GM19463 (cell line): ENCODE measurements at regions not wholly inside any gene's neighbourhood (a gene's known extent, or its start where the extent isn't known, plus 50 kb on each side); places are given as distances from the start of the nearest gene placed in this dataset.

Experiments used
- ATAC-seq: cut with Tn5 transposase; IDR thresholded peaks from one replicate; pipeline ENCODE4 v1.9.1; 2021; ENCODE audit warnings: mild to moderate bottlenecking, moderate library complexity; ENCODE audit not compliant: unreplicated experiment

DNA sequence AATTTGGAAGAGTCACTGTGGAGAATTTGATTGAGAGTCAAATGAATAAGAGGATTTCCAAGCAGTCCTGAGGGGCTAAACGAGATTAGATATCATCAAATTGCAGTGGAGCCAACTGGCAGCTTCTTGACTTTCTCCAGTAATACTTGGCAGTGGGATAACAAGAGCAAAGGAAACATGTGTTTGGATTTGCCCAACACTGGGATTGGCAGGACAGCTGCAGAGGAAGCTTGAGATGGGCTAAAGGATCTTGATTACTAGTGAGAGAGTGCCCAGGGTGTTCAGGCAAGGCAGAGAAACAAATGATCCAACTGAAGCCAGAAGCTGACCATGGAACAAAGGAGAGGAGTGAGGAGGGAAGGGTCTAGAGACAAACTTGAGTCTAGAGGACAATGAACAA is 356.0 kb upstream of the ISL1 start:
- ATAC-seq, result no peak

DNA sequence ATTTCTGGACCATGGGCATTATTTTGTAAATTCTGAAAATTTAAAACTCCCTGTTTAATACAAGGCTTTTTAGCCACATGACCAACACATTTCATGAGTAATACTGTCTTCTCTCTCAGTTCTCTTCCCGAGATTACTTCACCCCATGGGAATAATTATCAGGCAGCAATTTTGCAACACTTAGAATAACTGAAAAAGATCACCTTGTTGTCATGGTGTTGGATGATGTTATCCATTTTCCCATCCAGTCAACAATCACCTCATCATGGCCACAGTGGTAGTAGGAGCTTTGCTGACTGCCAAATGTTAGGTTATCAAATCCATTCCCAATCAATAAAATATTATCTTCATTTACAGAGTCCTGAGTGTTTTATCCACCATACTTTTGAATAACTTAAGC is 354.9 kb upstream of the ISL1 start:
- ATAC-seq, result no peak

GRCh38 chr5:51033215-51033614 is 350.0 kb upstream of the ISL1 start:
- no peak for ATAC-seq

DNA sequence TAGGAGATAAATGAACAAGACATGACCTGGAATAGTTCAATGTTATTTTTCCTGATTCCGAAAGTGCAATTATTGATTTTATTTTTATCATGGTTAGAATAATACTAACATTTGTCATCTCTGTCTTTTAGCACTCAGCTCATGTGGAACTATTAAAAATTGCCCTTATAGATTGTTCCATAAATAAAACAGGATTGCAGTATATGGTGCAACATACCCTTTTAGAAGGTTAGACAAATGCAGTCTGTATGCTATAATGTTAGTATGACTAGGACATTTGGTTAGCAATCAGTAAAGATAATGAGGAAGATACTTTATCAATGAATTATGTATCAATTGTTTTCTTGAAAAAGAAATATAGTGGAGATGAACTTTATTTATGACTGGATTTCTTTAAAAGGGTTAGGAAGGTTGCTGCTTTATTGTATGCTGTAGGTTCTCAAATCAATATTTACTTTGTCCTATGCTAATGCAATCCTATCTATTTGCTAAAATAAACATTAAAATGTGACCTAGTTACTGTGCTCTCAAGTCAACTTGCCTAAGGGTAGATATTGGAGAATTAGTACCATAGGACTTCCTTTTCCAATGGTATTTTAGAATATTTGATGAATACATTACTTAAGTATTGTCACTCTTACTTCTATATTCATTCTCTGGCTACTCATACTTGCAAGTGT is 348.9 kb upstream of the ISL1 start:
- ATAC-seq, result no peak

DNA sequence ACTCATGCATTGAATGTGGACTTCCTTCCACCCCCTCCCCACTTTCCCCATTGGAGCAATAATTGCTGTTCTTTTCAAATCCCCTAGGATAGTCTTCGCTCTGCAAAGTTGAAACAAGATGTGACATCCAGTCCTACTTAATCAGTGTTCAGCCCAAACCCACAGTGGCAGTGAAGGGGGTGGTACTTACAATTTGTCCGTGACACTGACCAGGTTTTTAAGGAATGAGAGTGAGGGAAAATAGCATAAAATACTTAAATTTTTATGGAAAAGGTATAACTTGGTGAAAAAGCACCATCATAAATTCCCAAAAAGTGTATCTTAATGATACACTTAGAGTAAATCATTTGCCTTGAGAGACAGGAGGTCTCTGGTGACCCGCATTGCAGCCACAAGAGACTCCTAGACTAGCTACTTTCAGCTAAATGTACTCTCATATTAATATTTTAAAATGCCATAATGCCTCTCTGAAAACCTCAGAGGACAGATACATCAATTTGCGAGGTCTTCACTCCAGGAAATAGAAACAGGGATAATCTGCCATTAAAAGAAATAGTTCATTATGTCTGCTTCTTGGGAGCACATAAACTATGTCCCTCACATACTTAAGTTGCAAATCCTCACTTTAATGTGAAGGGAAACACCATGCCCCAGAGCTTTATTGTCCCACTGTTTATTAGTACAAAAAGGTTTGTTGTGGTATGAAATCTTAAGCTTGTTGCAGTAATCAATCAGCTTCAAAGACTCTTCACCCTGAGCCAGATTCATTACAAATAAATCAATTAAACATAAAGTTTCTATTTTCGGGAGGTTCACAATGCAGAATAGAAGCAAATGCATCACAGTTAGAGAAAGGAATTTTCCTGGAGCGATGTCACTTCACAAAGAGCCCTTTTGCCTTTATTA is 343.6 kb upstream of the ISL1 start:
- ATAC-seq, result no peak

DNA sequence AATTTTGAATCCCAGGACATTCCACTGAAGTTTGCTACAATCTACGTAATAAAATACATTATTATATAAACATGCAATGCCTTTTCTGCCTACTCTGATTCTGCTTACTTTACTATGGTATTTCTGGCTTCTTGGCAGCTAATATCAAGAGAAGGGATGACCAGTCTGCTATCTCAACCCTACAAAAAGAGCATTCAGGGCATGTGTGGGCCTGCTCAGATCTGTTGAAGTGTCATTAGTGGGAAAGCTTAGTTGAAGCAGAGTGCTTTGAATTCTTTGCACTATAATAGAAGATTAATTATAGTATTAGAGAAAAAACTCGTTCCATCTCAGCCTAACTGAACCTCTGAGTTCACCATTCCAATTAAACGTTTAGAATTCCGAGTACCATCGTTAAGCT is 339.5 kb upstream of the ISL1 start:
- ATAC-seq, result no peak

DNA sequence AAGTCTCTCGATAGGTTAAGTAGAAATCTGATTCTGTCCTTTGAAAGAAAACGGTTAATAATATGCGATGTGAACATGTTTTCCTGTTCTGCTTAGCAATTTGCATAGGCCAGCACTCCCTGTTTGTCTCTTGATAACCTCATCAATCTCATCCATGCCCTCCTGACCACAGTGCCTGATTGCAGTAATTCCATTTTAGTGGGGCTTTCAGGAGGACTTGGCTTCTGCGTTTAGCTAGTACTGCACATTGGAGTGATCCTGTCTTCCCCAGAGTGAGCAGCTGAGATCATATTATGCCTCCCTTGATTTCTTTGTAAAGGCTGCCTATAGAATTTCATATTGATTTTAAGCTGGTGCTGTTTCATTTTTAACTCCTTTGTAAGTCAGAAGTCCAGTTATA is 335.9 kb upstream of the ISL1 start:
- ATAC-seq, result no peak

DNA sequence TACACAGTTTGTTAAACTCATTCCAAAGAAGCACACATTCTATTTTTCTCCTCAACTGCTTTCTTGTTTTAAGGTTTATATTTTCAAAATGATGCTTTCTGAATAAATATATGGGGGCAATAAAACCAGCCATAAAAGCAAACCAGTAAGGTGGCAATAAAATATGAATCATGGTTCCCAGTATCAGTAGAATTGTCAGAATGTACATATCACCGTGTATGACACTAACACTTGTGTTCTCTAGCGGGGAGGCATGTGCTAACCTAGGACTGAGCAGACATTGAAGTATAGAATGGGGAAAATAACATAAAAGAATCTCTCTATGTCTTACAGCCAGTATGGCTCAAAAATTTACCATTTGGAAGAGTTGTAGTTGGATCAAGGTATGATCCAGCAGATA is 329.9 kb upstream of the ISL1 start:
- no peak for ATAC-seq

GRCh38 chr5:51060953-51061352 is 322.3 kb upstream of the ISL1 start:
- no peak for ATAC-seq

GRCh38 chr5:51072937-51073336 is 310.3 kb upstream of the ISL1 start:
- no peak for ATAC-seq

DNA sequence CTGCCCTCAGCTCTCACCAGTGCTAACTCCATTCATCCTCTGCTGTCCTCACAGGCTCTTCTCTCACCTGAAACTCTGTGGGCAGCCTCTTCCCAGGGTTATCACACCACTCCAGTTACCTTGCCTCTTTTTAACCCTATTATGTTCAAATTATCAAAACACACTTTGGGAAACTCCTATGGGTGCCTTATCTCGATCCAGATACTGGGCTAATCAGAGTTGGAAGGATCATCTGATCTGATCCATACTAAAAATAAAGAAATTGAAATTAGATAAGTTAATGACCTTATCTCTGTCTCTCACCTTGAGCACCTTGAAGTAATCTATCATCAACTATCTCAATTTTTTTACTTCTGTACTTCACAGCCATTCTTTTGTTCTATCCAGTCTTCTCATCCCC is 300.5 kb upstream of the ISL1 start:
- no peak for ATAC-seq

DNA sequence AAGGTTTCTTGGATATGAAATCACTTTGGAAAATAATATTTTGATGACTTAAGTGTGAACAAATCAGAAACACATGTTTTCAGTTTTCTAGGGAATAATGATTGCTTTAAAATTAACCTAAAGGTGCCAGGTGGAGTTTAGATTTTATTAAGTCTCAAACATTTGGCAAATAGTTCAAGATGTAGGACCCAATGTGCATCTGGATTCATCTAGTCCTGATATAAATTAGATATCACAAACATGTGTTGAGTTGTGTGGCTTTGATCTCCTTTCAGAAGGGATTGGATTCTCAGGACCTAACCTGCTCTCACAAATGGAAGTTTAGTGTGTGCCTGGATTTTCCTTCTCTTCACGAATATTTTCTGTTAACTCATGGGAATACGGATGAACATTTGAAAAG is 291.4 kb upstream of the ISL1 start:
- no peak for ATAC-seq

DNA sequence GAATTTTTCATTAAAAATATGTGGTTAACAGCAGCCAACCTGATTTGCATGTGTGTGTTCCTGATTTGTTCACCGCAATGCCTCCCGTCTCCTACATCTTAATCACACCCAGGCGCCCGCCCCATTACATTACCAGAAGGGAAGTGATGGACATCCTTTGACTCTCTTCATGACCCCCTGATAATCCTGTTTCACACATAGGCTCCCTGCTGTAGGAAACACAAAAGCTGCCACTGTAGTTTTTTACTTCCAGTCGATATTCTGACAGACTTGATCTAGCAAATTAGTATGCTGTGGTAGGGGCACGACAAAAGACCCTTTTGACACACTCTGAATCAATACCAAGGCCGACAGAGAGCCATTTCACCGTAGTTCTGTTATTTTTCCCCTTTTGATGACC is 287.8 kb upstream of the ISL1 start:
- no peak for ATAC-seq

DNA sequence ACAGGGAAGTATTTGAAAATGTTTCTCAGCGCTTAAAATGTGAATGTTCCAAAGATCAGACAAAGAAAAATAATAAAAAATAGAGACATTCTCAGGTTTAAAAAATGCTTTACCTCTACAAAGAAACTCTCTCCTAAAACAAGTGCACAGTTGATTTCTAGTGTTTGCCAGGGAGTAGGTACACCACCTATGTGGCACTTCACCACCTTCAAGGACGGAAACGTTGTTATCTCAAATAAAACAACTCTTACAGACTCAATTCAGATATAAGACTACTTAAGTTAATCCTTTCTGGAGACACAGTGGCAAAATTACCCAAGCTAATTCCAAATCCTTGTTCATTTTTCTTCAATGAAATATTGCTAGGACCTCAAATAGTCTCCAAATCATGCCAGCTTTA is 286.4 kb upstream of the ISL1 start:
- no peak for ATAC-seq

GRCh38 chr5:51099173-51099853 is 283.9 kb upstream of the ISL1 start:
- ATAC-seq, result no peak

DNA sequence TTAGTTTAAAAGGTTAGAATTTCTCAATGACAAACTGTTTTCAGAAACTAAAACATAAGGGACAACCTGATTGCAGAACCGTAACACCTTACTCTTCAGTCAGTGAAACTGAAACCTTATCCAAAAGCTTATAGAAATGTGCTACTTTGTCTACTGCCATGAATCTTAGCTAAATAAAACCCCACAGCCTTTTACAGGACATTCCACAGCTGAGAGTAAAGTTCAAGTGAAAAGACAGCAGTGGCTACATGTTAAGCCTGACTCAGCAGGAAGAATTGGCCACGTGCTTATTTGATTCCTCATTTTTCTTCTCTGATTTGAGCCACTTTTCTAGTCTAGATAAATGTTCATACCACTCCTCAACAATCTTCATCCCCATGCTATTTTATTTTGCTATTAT is 278.7 kb upstream of the ISL1 start:
- ATAC-seq, result no peak

- no peak for ATAC-seq
These were observed 273.4 kb upstream of the ISL1 start for GRCh38 chr5:51109786-51110410.

GRCh38 chr5:51131266-51131665 is 252.0 kb upstream of the ISL1 start:
- no peak for ATAC-seq

DNA sequence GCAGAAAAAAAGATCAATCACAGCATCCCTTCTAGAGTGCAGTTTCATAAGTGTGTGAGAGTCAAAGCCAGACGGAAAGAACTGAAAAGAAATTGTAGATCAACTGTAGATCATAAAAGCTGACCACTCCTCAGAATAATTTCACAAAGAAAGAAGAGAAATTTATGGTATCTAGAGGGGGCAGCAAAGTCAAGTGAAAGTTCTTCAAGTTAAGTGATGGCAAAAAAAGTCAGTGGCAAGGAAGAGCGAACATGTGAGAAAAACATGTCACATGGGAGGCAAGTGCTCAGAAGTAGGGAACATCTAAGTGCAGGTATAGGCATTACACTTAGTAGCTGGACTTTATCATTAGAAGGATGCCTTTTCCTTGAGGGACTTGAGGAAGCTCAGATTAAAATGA is 245.1 kb upstream of the ISL1 start:
- no peak for ATAC-seq

GRCh38 chr5:51148437-51148836 is 234.8 kb upstream of the ISL1 start:
- no peak for ATAC-seq

GRCh38 chr5:51156222-51156621 is 227.0 kb upstream of the ISL1 start:
- ATAC-seq, result no peak
